NOMO-1 treated with dmso at 0.1 percent for 144 hours (cell line): ENCODE measurements at regions not wholly inside any gene's neighbourhood (a gene's known extent, or its start where the extent isn't known, plus 50 kb on each side); places are given as distances from the start of the nearest gene placed in this dataset.

Source experiments
- DNase-seq: peaks from one replicate; lab custom pipeline; 2025; ENCODE audit not compliant: unreplicated experiment; lab: John Stamatoyannopoulos, UW

DNA sequence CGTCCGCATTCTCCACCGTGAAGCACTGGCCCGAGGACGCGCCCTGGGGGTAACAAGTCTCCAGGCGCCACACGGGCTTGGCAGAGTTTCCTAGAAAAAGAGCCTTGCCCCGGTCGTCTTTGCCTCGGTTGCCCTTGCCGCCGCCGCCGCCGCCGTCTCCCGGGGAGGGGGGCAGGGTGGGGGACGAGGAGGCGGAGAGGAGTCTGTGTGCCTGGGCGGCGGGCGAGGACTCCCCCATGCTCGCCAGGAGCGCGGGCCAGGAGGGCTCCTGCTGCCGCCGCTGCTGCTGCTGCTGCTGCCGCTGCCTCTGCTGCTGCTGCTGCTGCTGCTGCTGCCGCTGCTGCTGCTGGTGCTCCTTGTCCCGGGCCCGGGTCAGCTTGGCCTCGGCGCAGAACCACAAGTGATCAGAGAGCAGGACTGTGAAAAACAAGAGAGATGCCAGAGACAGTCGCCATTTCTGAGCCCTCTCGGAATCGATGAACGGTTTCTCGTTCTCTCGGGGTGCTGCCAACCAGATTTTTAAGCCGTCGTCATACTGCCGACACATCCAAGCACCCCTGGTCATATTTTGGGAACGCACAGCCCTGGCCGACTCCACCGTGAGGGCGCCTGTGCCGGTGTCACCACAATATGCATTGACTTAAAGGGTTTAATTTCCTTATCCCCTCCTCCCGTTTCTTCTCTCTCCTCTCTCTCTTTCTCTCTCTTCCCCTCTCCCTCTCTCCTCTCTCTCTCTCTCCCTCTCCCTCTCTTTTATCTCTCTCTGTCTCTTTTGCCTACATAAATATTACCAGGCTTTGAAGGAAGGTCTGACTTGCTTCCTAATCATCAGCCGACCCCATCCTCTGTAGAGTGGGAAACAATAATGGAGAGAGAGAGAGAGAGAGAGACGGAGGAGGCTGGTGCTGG lies 349.1 kb downstream of the LIG4 start:
- DNase-seq, result no peak

DNA sequence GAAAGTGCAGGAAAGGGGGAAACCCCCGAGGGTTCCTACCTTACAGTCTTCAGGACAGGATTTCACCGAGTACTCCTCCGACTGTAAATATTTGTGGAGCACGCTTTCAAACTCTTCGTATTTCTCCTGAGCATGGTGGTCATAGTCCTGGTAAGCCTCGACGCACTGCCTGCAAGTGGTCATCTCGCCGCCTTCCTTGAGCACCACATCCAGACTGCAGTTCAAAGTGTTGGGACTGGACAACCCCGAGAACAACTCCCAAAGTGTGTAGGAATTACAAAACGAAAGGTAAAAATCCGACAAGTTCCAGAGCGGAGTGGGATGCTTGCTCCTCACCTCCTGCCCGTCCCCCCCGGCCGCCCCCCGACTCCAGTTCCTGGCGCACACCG lies 349.7 kb downstream of the LIG4 start:
- DNase-seq, result no peak

DNA sequence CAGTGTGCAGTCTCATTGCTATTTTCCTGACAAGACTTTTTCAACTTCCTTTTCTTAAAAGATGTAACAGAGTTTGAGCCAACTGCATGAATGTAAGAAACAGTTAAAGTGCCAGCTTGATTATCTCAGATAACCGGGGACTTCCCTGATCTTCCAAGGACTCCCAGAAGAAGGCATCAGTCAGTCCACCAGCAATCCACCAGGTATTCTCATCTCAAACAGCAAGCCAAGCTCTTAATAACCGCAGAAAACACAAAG lies 350.1 kb downstream of the LIG4 start:
- no peak for DNase-seq

DNA sequence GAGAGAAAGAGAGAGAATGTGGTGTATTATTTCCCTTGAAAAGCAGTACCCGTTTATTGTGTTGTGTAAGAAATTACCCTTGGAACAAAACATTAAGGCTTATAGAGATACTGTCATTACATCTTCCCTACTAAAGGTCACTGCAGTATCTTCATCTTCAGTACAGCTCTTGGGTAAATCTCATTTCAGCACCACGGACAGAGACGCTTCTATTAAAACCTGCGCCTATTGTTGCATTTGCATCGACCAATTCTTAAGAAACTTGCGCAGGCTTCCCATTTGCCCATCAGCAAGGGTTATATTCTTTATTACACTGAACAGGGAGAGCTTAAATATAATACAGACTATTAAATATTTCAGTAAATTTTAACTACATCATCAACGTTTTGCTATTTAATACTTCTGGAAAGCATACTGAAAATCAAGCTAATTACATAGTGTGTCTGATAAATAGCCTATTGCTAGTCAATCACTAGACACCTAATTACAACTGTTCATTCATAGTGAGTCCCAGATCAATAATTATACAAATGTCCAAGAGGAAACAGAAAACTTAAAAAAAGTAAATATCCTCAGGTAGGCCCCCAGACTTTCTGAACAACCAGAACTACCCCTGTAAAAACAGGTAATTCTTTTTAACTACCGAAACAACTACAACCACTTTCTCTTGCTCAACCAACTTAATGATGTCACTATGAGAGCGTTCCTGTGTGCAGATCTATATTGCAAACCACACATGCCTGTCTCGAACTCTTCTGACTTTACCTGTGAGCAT lies 350.6 kb downstream of the LIG4 start:
- no peak for DNase-seq

DNA sequence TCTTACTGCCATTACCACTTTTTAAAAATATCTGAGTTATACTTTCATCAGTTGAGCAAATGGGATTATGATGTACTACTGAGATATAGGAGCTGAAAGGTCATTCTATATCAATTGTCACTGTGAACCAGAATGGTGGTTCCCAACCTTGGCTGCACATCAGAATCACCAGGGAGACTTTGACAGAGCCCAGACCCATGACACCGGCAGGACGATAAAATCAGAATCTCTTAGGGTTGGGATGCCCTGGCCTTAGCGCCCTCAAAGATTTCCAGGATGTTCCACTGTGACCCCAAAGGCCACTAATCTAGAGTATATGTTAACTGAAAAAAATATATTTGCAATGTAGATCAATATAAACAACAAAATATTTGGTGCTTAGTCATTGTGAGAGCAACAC lies 355.1 kb downstream of the LIG4 start:
- no peak for DNase-seq

DNA sequence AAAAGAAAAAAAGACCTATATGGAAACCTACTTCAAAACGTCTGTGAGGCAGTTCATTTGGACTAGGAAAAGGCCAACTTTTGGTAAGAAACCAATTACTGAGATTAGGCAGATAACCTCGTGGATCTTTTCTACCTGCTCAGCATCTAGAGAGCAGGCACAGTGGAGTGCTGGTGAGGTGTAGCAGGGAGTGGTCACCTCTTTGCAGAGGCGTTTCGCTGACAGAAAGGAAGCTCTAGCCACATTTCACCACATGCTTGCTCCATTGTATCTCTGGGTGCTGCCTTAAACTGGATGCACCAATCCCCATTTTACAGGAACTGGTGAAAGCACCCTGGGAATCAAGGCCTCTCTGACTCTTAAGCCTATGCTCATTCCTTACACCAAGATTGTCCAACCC lies 360.5 kb downstream of the LIG4 start:
- DNase-seq, result no peak

DNA sequence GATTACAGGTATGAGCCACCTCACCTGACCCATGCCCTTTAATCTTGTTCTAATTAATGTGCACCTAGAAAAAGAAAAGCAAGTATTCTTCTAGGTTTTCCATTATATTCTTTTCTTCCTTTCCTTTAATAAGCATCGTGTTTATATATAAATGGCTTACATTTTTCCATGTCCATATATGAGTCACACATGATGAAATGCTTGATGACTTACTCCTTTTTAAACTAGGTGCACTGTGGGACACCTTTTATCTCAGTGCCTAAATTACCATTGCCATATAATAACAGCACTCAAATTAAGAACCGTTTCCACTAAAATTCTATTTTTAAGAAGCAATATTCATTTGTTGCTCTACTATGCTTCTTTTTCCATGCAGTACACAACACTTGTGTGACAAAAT lies 363.3 kb downstream of the LIG4 start:
- DNase-seq, result no peak

DNA sequence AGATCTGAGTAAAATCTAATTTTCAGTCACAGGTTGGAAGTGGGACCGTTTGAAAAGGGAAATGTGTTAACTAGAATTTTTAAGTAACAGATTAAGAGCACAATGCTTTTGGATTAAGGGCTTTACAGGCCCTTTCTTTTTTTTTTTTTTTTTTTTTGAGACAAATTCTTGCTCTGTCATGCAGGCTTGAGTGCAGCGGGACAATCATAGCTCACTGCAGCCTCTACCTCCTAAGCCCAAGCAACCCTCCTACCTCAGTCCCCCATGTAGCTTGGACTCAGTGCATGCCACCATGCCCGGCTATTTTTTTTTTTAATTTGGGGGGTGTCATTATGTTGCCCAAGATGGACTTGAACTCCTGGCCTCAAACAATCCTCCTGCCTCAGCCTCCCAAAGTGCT lies 363.7 kb downstream of the LIG4 start:
- DNase-seq, result no peak

DNA sequence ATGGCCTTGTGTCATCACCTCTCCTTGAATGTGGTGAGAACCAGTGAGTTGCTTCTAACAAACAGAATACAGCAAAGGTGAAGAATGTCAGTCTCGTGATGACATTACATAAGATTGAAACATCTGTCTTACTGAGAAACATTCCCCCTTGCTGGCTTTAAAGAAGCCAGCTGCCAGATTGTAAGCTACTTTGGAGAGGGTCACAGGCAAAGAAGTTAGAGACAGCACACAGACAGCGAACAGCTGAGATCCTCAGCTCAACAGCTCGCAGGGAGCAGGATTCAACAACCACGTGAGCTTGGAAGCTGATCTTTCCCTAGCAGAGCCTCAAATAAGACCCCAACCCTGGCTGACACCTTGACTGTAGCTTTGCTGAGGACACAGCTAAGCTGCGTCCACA lies 367.9 kb downstream of the LIG4 start:
- no peak for DNase-seq

DNA sequence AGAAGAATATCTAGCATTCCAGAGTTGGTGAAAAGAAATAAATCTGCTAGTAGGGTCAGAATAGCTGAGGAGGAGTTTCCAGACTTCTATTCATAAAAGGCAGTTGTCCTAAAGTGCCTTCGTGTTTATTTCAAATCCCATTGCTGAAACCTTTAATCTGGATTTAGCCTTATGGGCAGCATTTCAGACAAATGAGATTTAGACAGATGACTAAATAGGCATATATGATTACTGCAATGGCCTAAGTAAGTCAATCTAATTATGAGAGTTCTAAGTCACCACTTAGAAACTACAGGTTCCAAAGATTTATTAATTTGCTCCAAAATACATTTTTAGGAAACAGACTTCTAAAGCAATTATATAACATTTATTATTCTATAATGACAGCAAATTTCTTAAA lies 368.7 kb downstream of the LIG4 start:
- no peak for DNase-seq

DNA sequence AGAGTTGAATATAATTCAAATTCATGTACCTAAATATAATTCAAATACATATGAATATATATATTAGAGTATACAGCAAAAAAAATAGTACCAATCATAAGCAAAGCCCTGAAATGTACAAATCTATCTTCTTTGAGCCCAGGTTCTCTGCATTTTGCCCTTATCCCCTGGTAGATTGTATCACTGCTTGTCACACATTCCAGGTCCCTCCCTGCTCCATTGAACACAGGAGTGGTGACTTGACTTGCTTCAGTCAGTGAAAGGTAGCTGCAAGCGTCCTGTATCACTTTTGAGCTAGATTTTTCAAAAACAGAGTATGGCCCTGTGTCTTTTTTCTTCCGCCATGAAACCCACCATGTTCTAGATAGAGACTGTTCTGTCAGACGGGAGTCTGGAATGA lies 369.4 kb downstream of the LIG4 start:
- DNase-seq, result no peak

DNA sequence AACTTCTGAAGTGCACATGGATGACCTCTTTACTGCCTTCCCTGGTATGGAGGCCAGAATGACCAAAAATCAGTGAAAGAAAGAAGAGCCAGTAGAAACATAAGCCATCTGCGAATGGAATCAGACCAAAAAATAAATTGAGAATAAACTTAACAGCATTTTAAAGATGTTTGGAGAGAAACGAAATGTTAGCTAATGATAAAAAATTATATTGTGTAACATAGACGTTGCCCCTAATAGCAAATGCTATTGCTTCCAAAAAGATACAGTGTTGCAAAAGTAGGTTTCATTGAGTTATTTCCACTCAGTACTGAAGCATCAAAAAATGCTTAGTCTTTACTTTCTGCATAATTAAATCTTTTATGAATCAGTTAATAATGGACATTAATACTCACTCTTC lies 371.7 kb downstream of the LIG4 start:
- no peak for DNase-seq

DNA sequence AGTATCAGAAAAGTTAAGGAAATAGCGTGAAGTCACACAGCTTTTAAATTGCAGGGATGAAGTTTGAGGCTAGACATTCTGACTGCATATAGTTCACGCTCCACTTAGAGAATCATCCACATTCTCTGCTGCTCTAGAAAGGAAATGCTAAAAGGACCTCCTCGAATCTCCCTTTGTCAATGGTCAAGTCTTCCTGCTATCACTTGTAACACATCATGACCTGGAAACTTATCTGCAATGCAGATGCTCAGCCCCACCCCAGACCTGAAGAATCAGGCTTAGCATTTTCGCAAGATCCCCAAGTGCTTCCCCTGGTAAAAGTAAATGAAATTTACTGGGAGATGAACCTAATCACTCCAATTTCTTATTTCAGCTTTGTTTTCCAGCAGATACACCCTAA lies 372.1 kb downstream of the LIG4 start:
- no peak for DNase-seq

DNA sequence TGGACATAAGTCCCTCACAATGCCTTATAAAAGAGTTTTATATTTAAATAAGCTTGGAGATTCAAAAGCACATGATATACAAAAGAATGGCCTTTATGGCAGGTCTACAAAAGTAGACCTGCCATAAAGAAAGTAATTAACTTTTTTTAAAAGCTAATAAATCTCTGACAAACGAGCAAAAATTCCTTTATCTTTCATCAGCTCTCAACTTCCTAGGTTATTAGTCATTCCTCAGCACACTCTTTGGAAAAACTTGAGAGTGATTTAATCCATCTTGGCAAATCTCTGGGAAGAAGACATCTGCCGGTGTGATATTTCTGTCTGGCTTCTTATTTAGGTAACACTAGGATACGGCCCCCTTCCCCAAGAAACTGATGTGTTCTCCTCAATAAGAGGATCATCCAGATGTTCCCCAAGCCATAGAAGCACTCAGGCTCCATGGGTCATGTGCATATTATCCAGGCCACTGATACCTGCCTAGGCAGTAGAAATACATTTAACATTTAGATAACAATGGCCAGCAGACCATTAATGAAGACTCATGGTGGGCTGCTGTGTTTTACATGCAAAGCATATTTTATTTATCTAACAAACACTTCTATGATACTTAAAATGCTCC lies 372.7 kb downstream of the LIG4 start:
- DNase-seq, result no peak

DNA sequence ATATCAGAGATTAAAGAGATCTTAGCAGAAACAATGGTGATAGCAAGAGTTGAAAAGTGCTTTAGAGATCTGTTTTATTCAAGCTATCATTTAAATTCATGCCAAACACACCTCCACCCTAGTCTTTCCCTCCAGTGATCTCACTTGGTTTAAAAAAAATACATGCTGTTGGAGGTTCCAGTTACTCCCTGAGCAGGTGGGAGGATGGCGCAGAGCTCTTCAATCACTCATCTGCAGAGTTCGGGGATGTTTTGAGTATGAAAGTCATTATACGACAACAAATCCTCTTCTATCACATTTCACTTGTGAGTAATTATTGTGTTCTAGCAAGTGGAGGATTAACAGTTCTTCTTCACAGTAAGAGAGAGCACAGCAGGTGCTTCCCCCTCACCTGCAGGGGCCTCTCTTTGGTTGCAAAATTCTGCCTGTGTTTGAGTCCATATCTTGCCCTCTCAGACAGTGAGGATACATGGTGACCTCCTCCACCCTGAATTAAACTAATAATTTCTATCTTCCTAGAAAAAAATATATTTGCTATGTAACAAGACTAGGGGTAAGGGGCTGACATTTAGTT lies 376.7 kb downstream of the LIG4 start:
- no peak for DNase-seq

DNA sequence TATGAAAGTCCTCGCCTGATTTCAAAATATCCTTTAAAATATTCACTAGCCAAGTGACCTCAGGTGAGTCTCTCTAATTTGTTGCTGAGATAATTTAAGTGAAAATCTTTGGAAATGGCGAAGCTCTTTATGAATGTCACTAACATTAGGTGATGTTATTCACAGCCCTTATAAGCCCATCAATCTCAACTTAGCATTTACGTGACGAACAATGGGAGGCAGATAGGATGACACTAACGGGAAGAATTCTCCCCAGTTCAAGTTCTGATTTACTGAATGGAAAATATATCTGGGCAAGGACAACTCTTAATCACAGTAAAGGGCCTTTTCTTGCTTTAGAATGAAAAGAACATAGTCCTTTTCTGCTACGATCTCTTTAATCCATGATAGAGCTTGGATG lies 378.7 kb downstream of the LIG4 start:
- no peak for DNase-seq

DNA sequence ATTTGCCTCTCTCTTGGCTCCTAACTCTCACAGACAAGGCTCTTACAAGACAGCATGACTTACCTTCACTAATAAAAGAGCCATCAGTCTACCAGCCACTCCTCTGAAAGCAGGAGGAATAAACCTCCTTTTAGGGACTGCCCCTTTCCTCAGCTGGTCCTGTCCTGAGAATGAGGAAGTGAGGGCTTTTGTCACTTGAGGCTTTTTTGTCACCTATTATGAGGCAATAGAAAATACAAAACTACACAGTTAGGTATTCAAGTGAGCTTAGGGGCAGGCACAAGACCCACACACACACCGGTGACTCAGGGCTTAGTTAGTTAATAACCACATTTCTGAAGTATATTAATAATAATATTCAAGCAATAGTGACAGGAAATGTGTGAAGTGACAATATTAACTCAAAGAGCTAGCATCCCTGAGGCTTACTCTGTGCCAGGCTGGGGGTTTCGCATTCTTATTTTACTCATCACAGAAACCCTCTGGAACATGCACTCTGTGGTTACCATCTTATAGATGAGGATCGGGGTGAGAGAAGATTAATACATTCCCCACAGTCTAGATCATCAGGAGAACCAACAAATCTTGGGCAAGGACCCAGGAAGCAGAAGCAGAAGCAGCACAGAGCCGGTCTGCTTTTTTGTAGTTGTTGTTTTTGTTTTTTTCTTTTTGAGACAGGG lies 379.9 kb downstream of the LIG4 start:
- DNase-seq, result no peak

DNA sequence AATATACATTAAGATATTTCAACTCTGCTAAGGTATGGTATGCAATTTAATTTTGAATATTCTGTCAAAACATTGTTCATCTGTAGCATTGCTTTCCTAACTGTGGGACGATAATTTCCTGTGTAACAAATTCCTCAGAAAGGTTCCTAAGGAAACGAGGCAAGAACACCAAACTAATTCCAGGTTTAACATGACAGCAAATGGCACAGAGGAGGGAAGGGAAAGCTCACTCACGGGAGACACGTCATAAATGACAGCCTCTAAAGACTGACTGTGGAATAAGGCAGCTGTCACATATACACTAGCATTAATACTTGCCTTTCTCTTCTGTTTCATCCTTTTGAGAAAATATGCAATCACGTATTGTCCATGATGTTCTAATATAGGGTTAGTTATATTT lies 380.6 kb downstream of the LIG4 start:
- DNase-seq, result no peak

DNA sequence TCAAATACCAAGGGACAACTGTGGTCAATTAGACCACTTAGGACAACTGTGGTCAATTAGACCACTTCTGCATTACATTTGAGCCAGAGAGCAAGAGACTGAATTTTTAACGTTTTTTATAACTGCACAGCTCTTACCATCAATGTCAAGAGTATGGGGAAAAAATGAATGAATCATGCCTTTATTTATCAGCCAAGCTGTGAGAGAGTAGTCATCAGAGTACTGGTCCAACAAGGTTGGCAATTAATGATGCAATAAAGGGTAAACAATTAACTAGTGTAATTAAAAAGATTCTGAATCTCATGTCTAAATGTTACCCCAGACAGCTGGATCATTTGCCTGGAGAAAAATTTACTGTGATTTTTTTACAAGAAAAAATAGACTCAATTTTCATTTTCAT lies 381.1 kb downstream of the LIG4 start:
- DNase-seq, result no peak

DNA sequence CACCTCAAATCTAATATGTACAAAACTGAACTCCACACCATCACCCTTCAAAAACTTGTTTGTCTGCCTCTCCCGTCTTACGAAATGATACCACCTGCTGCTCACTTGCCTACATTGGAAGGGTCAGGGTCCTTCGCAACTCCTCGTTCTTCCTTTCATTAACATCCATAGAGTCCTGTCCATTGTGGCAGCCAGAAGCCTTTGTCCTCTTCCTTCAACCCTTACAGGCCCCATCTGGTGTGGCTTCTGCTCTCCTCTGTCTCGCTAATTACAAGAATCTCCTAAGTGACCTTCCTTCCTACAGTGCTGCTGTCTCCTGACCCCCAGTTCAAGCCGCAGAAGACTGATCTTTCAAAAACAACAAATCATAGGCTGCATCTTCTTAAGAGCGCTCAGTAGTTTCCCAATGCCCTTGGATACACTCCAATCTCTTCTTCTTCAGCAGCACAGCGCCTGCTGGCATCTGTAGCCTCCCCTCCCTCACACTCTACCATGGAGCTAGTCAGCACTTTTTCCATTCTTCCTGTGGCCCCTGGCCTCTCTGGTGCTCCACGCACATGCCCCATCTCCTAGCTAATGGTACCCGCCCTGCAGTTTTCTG lies 382.7 kb downstream of the LIG4 start:
- no peak for DNase-seq

DNA sequence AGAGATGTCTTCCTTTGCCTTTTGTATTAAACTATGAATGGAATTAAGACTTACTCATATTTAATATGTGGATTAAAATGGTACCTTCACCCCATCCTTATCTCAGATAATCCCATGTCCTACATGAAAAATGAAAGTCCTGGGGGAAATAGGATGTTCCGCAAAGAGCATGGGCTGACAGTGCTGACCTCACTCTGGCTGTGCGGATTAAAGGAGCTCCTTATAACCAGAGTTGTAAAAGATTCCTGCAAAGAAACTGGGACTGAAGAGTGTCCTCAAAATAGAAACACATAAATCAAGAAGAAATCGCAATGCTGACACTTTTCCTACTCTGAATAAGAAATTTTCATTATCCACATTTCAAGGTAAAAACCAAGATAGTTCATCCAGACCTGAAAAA lies 384.5 kb downstream of the LIG4 start:
- no peak for DNase-seq
